ENCODE measurements at regions not wholly inside any gene's neighbourhood (a gene's known extent, or its start where the extent isn't known, plus 50 kb on each side); places are given as distances from the start of the nearest gene placed in this dataset.

DNA sequence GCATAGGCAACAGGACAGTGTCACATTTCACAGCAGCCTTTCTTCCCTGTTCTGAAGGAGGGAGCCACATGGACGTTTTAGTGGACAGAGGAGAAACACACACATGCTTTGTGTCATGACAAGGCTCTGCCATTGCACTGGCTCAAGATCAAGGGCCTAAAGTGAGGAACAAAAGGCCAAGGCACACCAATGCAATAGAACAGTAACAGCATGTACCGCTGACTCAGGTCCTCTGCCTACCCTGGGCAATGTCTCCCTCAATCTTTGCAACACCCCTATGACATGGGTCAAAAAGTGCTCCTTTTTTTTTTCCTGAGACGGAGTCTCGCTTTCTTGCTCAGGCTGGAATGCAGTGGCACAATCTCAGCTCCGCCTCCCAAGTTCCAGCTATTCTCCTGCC lies 57.8 kb upstream of the SDK1 start (continued):
- TF ChIP-seq RNF2 (IDR thresholded peaks at IDR 0.05; ENCODE audit: borderline replicate concordance, low read depth) (no peak), POLR2AphosphoS2 (conservative IDR thresholded peaks at IDR 0.05; ENCODE audit: low read length) (no peak), EHMT2 (IDR thresholded peaks at IDR 0.05; ENCODE audit: low read depth) (no peak)
- TF ChIP-seq, protein P1, sequence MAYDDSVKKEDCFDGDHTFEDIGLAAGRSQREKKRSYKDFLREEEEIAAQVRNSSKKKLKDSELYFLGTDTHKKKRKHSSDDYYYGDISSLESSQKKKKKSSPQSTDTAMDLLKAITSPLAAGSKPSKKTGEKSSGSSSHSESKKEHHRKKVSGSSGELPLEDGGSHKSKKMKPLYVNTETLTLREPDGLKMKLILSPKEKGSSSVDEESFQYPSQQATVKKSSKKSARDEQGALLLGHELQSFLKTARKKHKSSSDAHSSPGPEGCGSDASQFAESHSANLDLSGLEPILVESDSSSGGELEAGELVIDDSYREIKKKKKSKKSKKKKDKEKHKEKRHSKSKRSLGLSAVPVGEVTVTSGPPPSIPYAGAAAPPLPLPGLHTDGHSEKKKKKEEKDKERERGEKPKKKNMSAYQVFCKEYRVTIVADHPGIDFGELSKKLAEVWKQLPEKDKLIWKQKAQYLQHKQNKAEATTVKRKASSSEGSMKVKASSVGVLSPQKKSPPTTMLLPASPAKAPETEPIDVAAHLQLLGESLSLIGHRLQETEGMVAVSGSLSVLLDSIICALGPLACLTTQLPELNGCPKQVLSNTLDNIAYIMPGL (CRISPR knock-in tag; IDR thresholded peaks at IDR 0.05; ENCODE audit: borderline replicate concordance) = no peak

DNA sequence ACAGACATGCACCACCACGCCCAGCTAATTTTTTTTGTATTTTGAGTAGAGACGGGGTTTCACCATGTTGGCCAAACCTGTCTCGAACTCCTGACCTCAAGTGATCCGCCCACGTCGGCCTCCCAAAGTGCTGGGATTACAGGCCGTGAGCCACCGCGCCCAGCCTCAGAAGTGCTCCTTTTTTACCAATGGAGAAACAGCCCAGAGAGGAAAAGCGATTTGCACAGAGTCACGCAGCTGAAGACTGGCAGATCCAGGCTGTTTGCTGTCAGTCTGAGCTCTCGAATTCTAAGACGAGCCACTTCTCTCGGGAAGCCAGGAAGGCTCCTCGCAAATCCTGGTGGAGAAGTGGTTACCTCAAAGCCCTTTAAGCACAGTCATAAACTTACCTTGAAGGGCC lies 57.4 kb upstream of the SDK1 start:
- no peak overlapping the region; the same call in 1 of the 3 replicates for H3K4me2 ChIP-seq
- TF ChIP-seq, protein P2, sequence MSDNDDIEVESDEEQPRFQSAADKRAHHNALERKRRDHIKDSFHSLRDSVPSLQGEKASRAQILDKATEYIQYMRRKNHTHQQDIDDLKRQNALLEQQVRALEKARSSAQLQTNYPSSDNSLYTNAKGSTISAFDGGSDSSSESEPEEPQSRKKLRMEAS (IDR thresholded peaks at IDR 0.05) = no peak
- TF ChIP-seq ZFP36 (IDR thresholded peaks at IDR 0.05; ENCODE audit: borderline replicate concordance, partially characterized antibody) (no peak), ZC3H11A (IDR thresholded peaks at IDR 0.05) (no peak), ZNF302 (CRISPR knock-in tag; IDR thresholded peaks at IDR 0.05) (no peak), EP300 (IDR thresholded peaks at IDR 0.05) (no peak), KDM1A (IDR thresholded peaks at IDR 0.05; ENCODE audit: low read depth) (no peak), MAFK (IDR thresholded peaks at IDR 0.05; ENCODE audit: partially characterized antibody) (no peak)
- TF ChIP-seq, protein P3, sequence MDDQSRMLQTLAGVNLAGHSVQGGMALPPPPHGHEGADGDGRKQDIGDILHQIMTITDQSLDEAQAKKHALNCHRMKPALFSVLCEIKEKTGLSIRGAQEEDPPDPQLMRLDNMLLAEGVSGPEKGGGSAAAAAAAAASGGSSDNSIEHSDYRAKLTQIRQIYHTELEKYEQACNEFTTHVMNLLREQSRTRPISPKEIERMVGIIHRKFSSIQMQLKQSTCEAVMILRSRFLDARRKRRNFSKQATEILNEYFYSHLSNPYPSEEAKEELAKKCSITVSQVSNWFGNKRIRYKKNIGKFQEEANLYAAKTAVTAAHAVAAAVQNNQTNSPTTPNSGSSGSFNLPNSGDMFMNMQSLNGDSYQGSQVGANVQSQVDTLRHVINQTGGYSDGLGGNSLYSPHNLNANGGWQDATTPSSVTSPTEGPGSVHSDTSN (IDR thresholded peaks at IDR 0.05) = no peak
- WGBS (ENCODE audit: missing lambda C conversion rate) = 82% methylated on average over 15 of the region's 15 CpGs
- H3K27ac ChIP-seq = no peak overlapping the region
- DNase-seq (ENCODE audit: low read depth in 1 of 2, low spot score in 1 of 2) (no peak), ATAC-seq (no peak), FAIRE-seq (no peak)
- H3K9me3 ChIP-seq = peaks cover 5% of the 10 kb centered on the region; the same call in 1 of the 3 replicates
- CTCF ChIA-PET = interaction anchor here (0.5 to 1.8 kb wide), 3 partner anchors 57 to 573 kb away, joined by 3 to 4 read pairs (median 3); partner anchors contain the start of gene SDK1
- POLR2A ChIA-PET = no interaction called here
- H3K4me3 ChIP-seq = no peak overlapping the region
- H3K4me1 ChIP-seq = peaks cover 17% of the 10 kb centered on the region

DNA sequence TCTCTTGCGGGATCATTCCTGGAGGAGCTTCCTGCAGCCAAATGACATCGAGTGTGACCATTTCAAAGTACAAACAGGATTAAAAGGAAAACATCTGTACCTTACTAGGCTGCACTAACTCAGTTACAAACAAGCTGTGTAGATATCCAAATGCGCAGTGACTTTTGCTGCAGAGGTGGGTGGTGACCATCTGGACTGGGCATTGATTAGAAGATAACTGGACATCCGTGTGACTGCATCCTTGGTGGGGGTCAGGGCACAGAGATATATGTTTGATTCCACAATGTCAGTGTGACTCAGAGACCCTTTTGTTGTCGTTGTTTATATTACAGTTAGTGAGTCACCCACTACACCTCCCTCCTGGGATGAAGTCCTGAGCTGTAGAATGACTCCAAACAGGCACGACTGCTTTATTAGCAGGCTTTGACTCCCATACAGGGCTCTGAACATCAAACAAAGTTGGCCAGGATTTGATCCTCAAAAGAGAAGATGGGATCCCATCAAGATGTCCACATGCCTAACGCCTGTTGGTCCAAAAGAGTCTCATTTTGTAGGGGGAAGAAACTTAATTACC lies 56.7 kb upstream of the SDK1 start:
- H3K27ac ChIP-seq = peak overlapping the region in 1 of 2 experiments; percentile 14; a peak in 1 of 6 replicates
- peak; percentile 45 to 66 for DNase-seq (ENCODE audit: low read depth in 1 of 2, low spot score in 1 of 2)
- CTCF ChIA-PET = interaction anchor here (1.8 kb wide), 1 partner anchor 573 kb away, joined by 3 read pairs; no protein-coding TSS in a partner anchor

DNA sequence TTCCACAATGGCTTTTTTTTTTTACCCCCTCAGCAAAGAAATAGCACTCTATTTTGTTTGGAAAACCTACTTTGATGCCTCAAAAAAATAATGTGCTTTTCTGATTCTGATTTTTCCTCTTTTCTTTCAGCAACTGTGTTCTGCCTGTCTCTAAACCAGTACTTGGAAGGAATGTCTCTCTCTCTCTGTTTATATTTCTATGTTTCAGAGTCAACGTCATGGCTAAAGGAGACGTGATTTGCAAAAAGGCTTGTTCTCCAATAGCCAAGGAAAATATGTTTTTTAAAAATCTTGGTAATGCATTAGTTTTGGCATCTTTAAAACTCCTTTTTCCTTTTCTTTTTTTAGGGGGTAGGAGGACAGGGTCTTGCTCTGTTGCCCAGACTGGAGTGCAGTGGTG lies 56.0 kb upstream of the SDK1 start:
- no peak for ATAC-seq
- CTCF ChIA-PET = no interaction called here
- H3K4me2 ChIP-seq = no peak overlapping the region; the same call in 2 of the 3 replicates

More for the DNA sequence above, 56.7 kb upstream of the SDK1 start:
- FAIRE-seq (no peak), ATAC-seq (peak; percentile 78 to 90)
- POLR2A ChIA-PET = no interaction called here
- WGBS (ENCODE audit: missing lambda C conversion rate) = 18% methylated on average over 7 of the region's 7 CpGs
- TF ChIP-seq, protein P2 (IDR thresholded peaks at IDR 0.05) = peak; percentile 42; the same call in 1 of the 2 replicates
- peak; percentile 56; the same call in 1 of the 2 replicates for TF ChIP-seq GATA3 (IDR thresholded peaks at IDR 0.05; ENCODE audit: borderline replicate concordance)
- TF ChIP-seq FOSL2 (IDR thresholded peaks at IDR 0.05) = peak; percentile 57; the same call in 1 of the 2 replicates
- peak; percentile 83 for TF ChIP-seq FOSL2 (CRISPR knock-in tag; IDR thresholded peaks at IDR 0.05)
- TF ChIP-seq RNF2 (IDR thresholded peaks at IDR 0.05; ENCODE audit: borderline replicate concordance, low read depth) = no peak
- peak; percentile 55; the same call in 1 of the 2 replicates for TF ChIP-seq JUNB (IDR thresholded peaks at IDR 0.05)
- Histone ChIP-seq H3K4me2 (peak overlapping the region; percentile 41), H3K9me3 (peaks cover 5% of the 10 kb centered on the region; the same call in 1 of the 3 replicates), H3K4me3 (no peak overlapping the region), H3K4me1 (peaks cover 17% of the 10 kb centered on the region)

More for the DNA sequence above, 56.0 kb upstream of the SDK1 start:
- Histone ChIP-seq H3K27ac (peak overlapping the region in 1 of 2 experiments; percentile 14; a peak in 1 of 6 replicates), H3K4me1 (peaks cover 17% of the 10 kb centered on the region), H3K4me3 (no peak overlapping the region), H3K9me3 (peaks cover 5% of the 10 kb centered on the region; the same call in 1 of the 3 replicates)
- FAIRE-seq (no peak), DNase-seq (ENCODE audit: low read depth in 1 of 2, low spot score in 1 of 2) (no peak)
- TF ChIP-seq TP53 (CRISPR knock-in tag; IDR thresholded peaks at IDR 0.05) = no peak
- WGBS (ENCODE audit: missing lambda C conversion rate) = 69% methylated on average over 2 of the region's 2 CpGs
- POLR2A ChIA-PET = no interaction called here

All from A549 (cell line).